ENCODE measurements at regions not wholly inside any gene's neighbourhood (a gene's known extent, or its start where the extent isn't known, plus 50 kb on each side); places are given as distances from the start of the nearest gene placed in this dataset.

DNA sequence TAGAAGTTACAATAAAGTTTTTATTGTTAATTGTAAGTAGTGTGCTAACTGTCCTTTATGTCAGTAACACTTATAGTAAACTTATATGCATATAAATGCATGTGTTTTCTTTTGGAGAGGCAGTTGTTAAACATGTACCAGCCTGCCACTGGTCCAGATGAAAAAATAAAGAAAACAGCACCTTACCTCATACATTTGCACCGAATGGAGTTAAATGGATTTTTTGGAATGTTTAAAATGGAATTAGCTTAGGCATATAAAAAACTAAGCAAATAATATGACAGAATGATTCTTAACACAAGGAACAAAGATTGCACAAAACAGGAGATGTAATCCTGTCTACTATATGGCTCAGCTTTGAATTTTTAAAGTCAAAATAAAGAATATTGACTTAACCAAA lies 50.2 kb upstream of the ALDH1A3 start:
- no peak for DNase-seq

Data from NCI-H2029 (cell line).